ENCODE measurements at regions not wholly inside any gene's neighbourhood (a gene's known extent, or its start where the extent isn't known, plus 50 kb on each side); places are given as distances from the start of the nearest gene placed in this dataset.

DNA sequence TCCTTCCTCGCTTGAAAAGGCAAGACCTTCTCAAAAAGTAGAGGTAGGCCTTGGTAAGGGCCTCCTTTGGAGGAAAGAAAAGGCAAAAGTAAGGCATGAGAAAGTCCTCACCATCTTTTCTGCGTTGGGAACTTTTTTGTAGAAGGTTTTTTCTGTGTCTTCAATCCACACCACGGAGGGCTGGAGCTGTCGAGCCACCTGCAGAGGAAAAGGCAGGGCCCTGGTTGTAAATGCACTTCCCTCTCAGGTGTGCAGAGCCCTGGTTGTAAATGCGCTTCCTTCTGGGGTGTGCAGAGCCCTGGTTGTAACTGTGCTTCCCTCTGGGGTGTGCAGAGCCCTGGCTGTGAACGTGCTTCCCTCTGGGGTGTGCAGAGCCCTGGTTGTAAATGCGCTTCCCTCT lies 80.2 kb upstream of the ASB18 start:
- TF ChIP-seq, protein P1, sequence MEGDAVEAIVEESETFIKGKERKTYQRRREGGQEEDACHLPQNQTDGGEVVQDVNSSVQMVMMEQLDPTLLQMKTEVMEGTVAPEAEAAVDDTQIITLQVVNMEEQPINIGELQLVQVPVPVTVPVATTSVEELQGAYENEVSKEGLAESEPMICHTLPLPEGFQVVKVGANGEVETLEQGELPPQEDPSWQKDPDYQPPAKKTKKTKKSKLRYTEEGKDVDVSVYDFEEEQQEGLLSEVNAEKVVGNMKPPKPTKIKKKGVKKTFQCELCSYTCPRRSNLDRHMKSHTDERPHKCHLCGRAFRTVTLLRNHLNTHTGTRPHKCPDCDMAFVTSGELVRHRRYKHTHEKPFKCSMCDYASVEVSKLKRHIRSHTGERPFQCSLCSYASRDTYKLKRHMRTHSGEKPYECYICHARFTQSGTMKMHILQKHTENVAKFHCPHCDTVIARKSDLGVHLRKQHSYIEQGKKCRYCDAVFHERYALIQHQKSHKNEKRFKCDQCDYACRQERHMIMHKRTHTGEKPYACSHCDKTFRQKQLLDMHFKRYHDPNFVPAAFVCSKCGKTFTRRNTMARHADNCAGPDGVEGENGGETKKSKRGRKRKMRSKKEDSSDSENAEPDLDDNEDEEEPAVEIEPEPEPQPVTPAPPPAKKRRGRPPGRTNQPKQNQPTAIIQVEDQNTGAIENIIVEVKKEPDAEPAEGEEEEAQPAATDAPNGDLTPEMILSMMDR (optimal IDR thresholded peaks at IDR 0.05 in 1 of 3, IDR thresholded peaks at IDR 0.05 in 1 of 3, conservative IDR thresholded peaks at IDR 0.05 in 1 of 3; ENCODE audit: extremely low read depth in 1 of 3, insufficient read depth in 2 of 3, low read length in 3 of 3), result no peak
- TF ChIP-seq EZH2 (IDR thresholded peaks at IDR 0.05; ENCODE audit: low read length), result no peak

Measured in keratinocyte (primary cell).